ENCODE measurements at regions not wholly inside any gene's neighbourhood (a gene's known extent, or its start where the extent isn't known, plus 50 kb on each side); places are given as distances from the start of the nearest gene placed in this dataset.

GRCh38 chr2:188919824-188920223, 54.3 kb upstream of the COL3A1 start:
- DNase-seq (ENCODE audit: low read depth): no peak

DNA sequence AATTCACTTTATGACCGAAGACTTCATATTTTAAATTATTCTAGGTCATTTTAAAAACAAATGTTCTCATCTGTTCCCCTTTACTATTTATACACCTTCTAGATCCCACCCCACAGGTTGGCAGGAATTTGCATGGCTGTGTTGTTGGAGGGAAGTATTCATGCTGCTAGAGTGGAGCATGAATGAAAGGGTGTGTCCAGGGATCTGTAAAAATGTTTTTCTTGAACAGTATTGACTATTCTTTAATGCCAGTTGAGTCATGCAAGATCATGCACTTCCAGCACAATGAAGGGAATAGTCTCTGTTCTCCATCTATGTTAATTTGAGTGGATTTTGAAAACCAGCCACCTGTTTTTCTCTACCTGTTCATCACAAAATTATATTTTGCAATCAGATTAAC, 52.0 kb upstream of the COL3A1 start:
- DNase-seq (ENCODE audit: low read depth): no peak
